ENCODE measurements at regions not wholly inside any gene's neighbourhood (a gene's known extent, or its start where the extent isn't known, plus 50 kb on each side); places are given as distances from the start of the nearest gene placed in this dataset.
A peak's percentile ranks its signal among the peaks of the same experiment; 100 is the strongest.

DNA sequence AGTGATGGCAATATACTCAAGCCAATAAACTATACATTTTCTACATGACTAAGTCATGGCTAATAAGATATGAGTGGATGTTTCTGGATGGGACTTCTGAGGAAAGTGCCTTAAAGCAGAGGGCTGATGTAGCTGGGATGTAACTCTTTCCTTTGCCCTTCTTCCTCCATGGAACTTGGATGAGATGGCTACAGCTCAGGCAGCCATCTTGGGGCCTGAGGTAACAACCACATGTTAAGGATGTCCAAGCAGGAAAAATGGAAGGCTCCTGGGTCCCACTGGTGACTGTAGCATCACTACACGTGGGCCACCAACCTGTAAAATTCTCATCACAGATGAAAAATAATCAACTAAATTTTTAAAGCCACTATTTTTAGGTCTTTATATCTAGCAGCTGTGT lies 54.4 kb upstream of the GRIP1 start:
- no peak for DNase-seq
- CTCF ChIA-PET, result no interaction called here
- Mint-ChIP-seq H3K36me3 (no peaks in the 10 kb centered on the region), H3K27me3 (peaks cover 9% of the 10 kb centered on the region), H3K9me3 (no peaks in the 10 kb centered on the region), H3K27ac (no peak overlapping the region), H3K4me3 (no peak overlapping the region), H3K4me1 (no peaks in the 10 kb centered on the region)

DNA sequence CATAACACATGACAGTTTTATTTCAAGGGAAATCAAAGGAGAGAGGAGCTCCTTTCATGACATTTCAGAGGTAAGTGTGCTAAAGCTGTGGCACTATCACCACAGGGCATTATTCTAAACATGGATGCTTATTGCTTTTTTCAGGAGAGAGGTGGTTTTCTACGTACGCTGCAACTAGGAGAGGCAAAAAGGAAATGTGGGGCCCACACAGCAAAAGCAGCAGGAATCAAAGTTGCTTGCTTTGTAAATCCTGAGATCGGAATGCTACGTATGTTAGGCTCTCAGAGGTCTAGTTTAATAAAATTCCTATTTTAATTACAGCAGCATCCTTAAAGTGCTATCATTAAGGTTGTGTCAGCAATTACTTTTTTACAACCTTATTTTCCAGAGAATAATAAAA lies 55.0 kb upstream of the GRIP1 start:
- Mint-ChIP-seq H3K4me1 (no peaks in the 10 kb centered on the region), H3K27ac (no peak overlapping the region), H3K4me3 (no peak overlapping the region), H3K27me3 (peaks cover 12% of the 10 kb centered on the region), H3K9me3 (no peaks in the 10 kb centered on the region), H3K36me3 (no peaks in the 10 kb centered on the region)
- DNase-seq, result no peak
- CTCF ChIA-PET, result interaction anchor here (0.6 kb wide), 1 partner anchor 720 kb away, joined by 3 read pairs; no protein-coding TSS in a partner anchor

DNA sequence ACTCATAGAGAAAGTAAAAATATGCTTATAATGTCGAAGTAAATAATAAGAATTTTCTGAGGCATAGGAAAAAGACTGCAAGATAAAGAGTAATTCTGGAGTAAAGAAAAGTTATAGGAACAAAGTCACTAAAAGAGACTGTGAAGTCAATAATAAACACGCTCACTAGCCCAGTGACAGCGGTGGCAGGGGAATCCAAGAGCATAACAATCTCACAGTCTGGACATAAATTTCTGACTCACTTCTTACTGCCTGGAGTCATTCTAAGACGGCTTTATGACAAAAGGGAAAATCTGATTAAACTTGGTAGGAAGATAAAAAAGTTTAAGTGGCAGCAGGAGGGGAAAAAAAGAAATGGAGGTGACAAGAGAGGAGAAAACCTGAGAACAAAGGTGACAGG lies 56.4 kb upstream of the GRIP1 start:
- H3K27me3 Mint-ChIP-seq, result peaks cover 17% of the 10 kb centered on the region
- H3K9me3 Mint-ChIP-seq, result no peaks in the 10 kb centered on the region
- H3K4me3 Mint-ChIP-seq, result no peak overlapping the region
- no peaks in the 10 kb centered on the region for H3K4me1 Mint-ChIP-seq
- no peak overlapping the region for H3K27ac Mint-ChIP-seq
- no peaks in the 10 kb centered on the region for H3K36me3 Mint-ChIP-seq
- DNase-seq, result no peak
- CTCF ChIA-PET, result no interaction called here

DNA sequence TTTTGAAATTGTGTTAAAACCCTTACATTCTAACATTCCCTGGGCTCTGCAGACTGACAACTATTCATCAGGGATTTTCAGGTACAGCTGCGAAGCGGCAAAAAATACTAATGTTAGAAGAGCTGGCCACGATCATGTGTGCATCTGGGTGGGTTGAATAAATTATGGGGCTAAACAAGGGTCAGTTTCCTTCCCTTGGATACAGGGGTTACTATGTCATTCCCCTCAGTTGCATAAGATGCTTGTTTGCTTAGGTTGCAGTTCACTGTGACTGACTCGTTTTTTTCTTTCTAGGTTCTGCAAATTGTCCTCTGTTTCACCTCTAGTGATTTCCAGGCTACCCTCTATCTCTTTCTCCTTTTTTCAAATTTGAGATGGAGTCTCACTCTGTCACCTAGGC lies 58.1 kb upstream of the GRIP1 start:
- CTCF ChIA-PET, result no interaction called here
- Mint-ChIP-seq H3K4me1 (peaks cover 2% of the 10 kb centered on the region), H3K27me3 (peaks cover 18% of the 10 kb centered on the region), H3K36me3 (no peaks in the 10 kb centered on the region), H3K4me3 (no peak overlapping the region), H3K27ac (no peak overlapping the region), H3K9me3 (no peaks in the 10 kb centered on the region)
- DNase-seq, result no peak

DNA sequence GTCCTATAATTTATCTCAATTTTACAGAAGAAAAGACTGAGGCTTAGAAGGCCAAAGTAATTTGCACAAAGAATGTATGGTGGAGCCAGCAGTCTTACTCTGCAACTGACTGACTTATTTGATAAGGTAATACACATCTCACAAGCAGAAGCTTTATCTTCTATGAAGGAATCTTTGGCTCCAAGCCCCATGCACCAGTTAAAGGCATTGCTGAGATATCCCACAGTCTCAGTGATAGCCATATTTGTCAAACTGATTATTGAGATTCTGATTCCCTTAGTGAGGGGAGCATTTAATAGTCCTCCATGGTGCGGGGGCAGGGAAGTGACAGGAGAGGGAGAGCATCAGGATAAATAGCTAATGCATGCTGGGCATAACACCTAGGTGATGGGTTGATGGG lies 60.4 kb upstream of the GRIP1 start:
- H3K4me3 Mint-ChIP-seq, result no peak overlapping the region
- H3K9me3 Mint-ChIP-seq, result peaks cover 7% of the 10 kb centered on the region
- no peak overlapping the region for H3K27ac Mint-ChIP-seq
- no peak for DNase-seq
- H3K4me1 Mint-ChIP-seq, result peaks cover 19% of the 10 kb centered on the region
- peaks cover 18% of the 10 kb centered on the region for H3K27me3 Mint-ChIP-seq
- CTCF ChIA-PET, result no interaction called here
- peaks cover 3% of the 10 kb centered on the region for H3K36me3 Mint-ChIP-seq

DNA sequence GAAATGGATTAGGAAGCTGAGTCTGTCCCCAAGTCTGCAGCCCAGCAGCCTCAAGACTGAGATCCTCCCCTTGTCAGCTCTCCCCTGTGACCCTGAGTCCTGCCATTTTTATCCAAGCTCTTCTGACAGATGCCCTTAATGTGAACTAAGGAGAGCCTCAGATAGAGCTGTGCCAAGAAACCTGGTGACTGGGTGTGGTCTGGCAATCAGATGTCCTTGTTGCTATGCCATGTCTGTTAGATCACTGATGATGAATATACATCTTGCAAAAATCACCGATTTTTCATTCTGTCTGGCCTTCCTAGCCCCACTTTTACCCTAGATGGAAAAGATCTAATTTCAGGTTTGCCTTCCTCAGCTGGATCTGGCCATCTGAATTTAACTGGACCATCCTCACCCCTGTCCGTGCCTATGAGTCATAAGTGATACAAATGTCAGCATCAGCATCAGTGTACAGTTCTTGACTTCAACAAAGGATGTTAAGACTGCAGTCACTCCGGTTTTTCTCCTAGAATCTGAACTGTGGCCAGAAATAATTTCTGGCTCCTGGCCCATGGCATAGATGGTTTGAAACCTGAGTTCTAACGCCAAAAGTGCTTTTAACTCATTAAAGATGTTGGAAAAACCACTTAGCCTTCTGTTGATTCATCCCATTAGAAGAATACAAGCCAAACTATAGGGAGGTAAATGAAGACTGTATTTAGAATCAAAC lies 61.2 kb upstream of the GRIP1 start:
- H3K4me3 Mint-ChIP-seq, result no peak overlapping the region
- peaks cover 21% of the 10 kb centered on the region for H3K4me1 Mint-ChIP-seq
- CTCF ChIA-PET, result no interaction called here
- peaks cover 3% of the 10 kb centered on the region for H3K36me3 Mint-ChIP-seq
- peaks cover 7% of the 10 kb centered on the region for H3K9me3 Mint-ChIP-seq
- H3K27me3 Mint-ChIP-seq, result peaks cover 18% of the 10 kb centered on the region
- H3K27ac Mint-ChIP-seq, result no peak overlapping the region
- no peak for DNase-seq

DNA sequence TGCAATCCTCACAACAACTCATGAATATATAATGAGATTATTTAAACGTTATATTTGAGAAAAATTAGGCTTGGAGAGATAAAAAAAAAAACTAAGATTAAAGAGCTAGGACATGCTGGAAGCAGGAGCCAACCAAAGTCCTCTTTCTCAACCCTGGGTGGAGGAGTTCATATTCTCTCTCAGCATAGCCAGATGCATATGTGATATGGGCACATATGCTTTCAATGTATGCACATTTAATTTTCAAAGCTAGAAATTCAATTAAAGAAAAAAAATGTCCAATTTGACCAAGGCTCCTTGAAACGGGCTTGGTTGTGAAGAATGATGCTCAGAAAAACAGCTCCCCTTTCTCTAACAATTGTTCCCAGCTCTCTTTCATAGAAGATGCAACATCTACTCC lies 61.9 kb upstream of the GRIP1 start:
- H3K36me3 Mint-ChIP-seq, result peaks cover 3% of the 10 kb centered on the region
- H3K27me3 Mint-ChIP-seq, result peaks cover 16% of the 10 kb centered on the region
- CTCF ChIA-PET, result no interaction called here
- no peak for DNase-seq
- H3K9me3 Mint-ChIP-seq, result peaks cover 7% of the 10 kb centered on the region
- no peak overlapping the region for H3K4me3 Mint-ChIP-seq
- H3K27ac Mint-ChIP-seq, result no peak overlapping the region
- H3K4me1 Mint-ChIP-seq, result peaks cover 21% of the 10 kb centered on the region

DNA sequence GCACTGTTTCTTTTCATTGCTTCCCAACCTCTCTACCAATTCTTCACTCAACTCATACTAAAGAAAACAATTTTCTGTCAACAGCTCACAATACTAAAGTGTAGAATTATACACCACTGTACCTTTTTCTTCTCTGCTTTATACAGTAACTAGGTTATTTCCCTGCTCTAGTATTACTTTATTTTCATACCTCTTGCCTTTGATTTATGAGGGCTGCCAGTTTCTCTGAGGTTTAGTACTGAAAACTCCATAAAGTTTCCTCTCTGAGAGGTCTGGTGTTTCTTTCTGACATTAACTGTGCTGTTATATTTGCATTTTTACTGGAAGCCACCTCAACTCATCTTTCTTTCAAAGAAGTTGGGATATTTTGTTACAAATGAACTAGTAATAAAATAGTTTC lies 63.0 kb upstream of the GRIP1 start:
- Mint-ChIP-seq H3K36me3 (peaks cover 3% of the 10 kb centered on the region), H3K4me3 (no peak overlapping the region), H3K27ac (peak overlapping the region; percentile 68), H3K4me1 (peaks cover 21% of the 10 kb centered on the region), H3K27me3 (peaks cover 17% of the 10 kb centered on the region), H3K9me3 (peaks cover 7% of the 10 kb centered on the region)
- CTCF ChIA-PET, result no interaction called here
- DNase-seq, result no peak

DNA sequence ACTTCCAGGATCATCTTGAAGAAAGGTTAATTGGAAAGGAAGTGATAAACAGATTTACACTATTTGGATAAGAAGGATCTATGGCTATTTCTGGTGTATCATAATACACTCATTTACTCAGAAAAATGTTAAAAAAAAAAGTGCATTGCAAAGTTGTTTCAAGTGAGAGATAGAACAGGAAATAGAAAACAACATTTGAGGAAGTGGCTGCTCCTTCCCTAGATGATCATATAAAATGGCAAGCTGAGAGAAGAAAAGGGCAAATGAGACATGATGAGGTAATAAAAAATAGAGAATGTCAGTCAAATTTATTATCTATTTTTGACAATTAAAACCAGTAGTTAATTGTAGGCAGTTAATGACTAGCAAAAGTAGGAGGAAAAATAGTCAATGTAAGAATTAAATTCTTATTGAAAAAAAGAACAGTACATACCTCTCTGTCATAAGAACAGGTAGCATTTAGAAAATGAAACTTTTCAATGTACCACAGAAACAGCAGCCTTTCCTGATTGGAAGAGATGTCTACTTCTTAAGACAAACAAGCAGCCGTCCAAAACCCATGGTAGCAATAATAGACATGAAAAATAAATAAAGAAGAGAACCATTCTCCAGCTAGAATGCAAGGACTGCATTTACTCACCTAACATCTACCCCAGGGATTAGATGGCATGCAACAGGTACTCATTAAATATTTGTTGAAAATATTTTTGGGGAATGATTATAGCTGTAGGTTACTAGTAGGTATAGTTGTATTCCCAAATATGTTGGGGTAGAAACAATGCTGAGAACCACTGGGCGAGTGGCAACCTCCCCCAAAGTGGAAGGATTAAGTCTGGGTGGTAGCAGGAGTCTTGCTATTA lies 63.9 kb upstream of the GRIP1 start:
- Mint-ChIP-seq H3K4me3 (no peak overlapping the region), H3K9me3 (peaks cover 7% of the 10 kb centered on the region), H3K27me3 (peaks cover 16% of the 10 kb centered on the region), H3K4me1 (peaks cover 21% of the 10 kb centered on the region), H3K36me3 (peaks cover 3% of the 10 kb centered on the region), H3K27ac (peak overlapping the region; percentile 68)
- no peak for DNase-seq
- CTCF ChIA-PET, result no interaction called here

DNA sequence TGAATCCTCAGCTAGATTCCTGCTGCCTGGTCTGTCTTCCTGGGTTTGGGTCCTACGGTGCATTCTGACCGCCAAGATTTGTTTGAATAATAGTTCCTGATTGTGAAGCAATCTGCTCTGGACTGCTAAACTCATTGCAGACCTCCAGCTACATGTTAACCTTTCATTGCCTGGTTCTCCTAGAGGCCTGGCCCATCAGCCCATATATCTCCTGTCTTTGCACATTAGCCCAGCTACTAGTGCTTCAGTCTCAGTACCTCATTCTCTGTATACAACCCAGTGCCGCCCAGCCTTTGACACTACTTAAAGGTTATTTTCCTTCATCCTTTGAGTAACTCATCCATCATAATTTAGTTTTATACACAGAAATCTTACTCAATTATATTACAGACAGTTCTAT lies 65.6 kb upstream of the GRIP1 start:
- H3K9me3 Mint-ChIP-seq, result peaks cover 7% of the 10 kb centered on the region
- CTCF ChIA-PET, result no interaction called here
- H3K4me3 Mint-ChIP-seq, result no peak overlapping the region
- no peak for DNase-seq
- no peak overlapping the region for H3K27ac Mint-ChIP-seq
- H3K36me3 Mint-ChIP-seq, result peaks cover 3% of the 10 kb centered on the region
- peaks cover 12% of the 10 kb centered on the region for H3K27me3 Mint-ChIP-seq
- H3K4me1 Mint-ChIP-seq, result peaks cover 21% of the 10 kb centered on the region

DNA sequence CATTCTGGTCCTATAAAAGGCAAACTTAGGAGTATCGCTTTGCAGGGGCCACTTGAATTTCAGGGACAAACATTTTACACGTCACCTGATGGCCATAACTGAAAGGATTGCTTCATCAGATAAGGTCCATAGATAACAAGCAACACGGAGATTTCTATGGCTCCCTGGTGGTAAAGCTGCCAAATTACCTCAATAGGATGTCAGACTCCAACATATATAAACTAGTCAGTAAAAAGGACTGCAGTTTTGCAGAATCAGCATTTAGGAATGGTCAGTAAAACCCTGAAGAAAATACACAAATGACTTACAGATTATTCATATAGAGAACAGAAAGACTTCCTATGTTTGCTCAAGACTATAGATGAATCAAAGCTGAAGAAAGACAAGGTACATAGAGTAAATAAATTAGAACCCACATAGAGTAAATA lies 66.1 kb upstream of the GRIP1 start:
- CTCF ChIA-PET, result no interaction called here
- Mint-ChIP-seq H3K9me3 (peaks cover 7% of the 10 kb centered on the region), H3K4me3 (no peak overlapping the region), H3K36me3 (peaks cover 3% of the 10 kb centered on the region), H3K27ac (no peak overlapping the region), H3K4me1 (peaks cover 21% of the 10 kb centered on the region), H3K27me3 (peaks cover 10% of the 10 kb centered on the region)
- DNase-seq, result no peak

DNA sequence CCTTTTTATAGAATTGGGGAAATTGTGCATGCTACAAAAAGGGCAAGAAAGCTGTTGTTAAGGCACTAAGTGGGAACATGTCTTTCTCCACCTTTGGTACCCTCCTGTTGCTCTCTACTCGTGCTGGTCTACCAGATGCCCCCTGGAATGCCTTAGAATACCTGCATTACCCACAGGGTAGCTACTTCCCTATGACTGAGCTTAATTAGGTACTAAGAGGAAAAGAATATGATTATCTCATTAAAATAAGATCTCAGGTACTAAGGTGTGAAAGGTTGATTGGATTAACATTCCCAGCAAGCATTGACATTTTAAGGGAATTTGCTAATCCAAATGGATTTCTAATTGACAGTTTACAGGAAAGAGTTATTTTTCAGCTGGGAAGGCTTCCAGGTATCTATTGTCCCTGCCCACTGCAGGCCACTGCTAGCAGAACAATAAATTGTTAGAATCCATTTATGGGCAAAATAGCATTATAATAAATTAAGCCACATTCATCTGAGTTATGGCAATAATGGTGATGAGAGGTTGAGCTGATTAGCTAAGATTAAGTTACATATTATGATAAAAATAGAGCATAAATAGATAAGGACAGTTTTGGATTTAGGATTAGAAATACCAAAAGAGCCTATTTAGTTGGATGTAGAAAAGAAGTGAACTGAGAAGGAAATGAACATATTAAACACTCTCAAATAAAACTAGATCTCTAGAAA lies 67.8 kb upstream of the GRIP1 start:
- Mint-ChIP-seq H3K36me3 (peaks cover 3% of the 10 kb centered on the region), H3K27ac (no peak overlapping the region), H3K27me3 (peaks cover 12% of the 10 kb centered on the region), H3K4me1 (peaks cover 21% of the 10 kb centered on the region), H3K4me3 (no peak overlapping the region), H3K9me3 (peaks cover 7% of the 10 kb centered on the region)
- CTCF ChIA-PET, result interaction anchor here (0.7 kb wide), 1 partner anchor 9 kb away, joined by 3 read pairs; no protein-coding TSS in a partner anchor
- DNase-seq, result no peak

DNA sequence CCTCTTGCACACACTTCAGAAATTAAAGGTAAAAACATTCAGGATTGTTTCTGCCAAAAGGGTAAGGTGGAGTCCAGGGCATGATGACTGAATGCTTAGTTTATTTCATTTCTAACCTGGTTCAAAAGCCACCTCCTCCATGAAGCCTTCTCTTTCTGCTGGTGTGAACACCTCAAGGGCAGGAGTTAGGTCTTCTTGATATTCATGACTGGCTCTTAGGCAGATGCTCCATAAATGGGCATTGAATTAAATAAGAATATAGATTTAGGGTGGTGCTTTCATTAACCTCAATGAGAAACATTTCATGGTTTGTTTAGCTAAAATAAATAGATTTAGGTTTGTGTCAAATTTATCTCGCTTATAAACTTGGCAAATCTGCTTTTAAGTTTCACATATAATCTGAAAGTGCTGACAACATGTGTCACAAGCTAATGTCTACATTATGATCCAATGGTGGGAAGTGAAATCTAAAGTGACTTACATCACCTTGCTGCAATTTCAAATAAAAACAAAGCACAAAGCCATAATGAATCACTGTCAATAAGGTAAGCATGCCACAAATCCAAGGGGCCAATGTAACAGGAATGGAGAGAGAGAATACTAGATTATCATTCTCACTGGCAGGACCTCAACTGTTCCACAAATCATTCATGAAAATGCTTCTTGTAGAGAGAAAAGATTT lies 72.7 kb upstream of the GRIP1 start:
- Mint-ChIP-seq H3K27me3 (peaks cover 9% of the 10 kb centered on the region), H3K9me3 (no peaks in the 10 kb centered on the region), H3K27ac (no peak overlapping the region), H3K4me1 (peaks cover 10% of the 10 kb centered on the region), H3K36me3 (no peaks in the 10 kb centered on the region), H3K4me3 (no peak overlapping the region)
- DNase-seq, result no peak
- CTCF ChIA-PET, result no interaction called here

DNA sequence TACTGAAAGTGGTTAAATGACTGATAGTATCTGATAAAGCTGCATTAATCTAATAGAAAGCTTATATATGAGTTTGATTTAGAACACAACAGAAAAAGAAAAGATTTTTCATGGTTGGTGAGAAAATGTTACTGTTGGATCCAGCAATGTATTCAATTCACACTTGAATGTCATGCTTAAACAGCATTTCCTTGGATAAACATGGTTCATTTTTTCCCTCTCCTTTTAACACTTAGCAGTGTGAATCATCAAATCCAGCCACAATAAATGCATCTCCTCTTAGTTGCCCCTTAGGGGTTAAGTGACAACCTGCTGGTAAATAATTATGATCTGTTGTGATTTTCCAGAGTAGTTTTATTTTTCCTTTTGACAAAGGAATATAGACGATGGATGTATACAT lies 74.9 kb upstream of the GRIP1 start:
- Mint-ChIP-seq H3K36me3 (no peaks in the 10 kb centered on the region), H3K4me3 (no peak overlapping the region), H3K4me1 (peaks cover 10% of the 10 kb centered on the region), H3K9me3 (no peaks in the 10 kb centered on the region), H3K27me3 (peaks cover 9% of the 10 kb centered on the region), H3K27ac (no peak overlapping the region)
- CTCF ChIA-PET, result interaction anchor here (0.6 kb wide), 1 partner anchor 105 kb away, joined by 4 read pairs; no protein-coding TSS in a partner anchor
- DNase-seq, result no peak

Data from activated naive CD4-positive, alpha-beta T cell treated with anti-CD3 and anti-CD28 coated beads, Interleukin-2, amount 10 ng/mL, durations not matched to agents 7 days and 5 days (primary cell).